GM23338 (cell line): ENCODE measurements at regions not wholly inside any gene's neighbourhood (a gene's known extent, or its start where the extent isn't known, plus 50 kb on each side); places are given as distances from the start of the nearest gene placed in this dataset.

Experiments used
- ATAC-seq: fragments of 200-7000 bp; cut with Tn5 transposase; 3 replicates; pipeline ENCODE4 v1.9.1; 2020
- DNase-seq: peaks from one replicate; pipeline ENCODE4 v3.0.0-alpha.2; 2015; ENCODE audit warnings: low spot score
- H2AFZ ChIP-seq: fragments of 200-600 bp; sonication (generic); 2 replicates; pipeline ENCODE4 v1.8.0; 2016; ENCODE audit warnings: antibody characterized with exemption, mild to moderate bottlenecking, moderate library complexity
- H3F3A ChIP-seq: fragments of 200-600 bp; sonication (generic); replicated peaks from 2 replicates; pipeline ENCODE4 v1.8.0; 2017; ENCODE audit warnings: antibody characterized with exemption, mixed run types, low read depth
- H3K27ac ChIP-seq: fragments of 200-600 bp; sonication (generic); 2 replicates; pipeline ENCODE4 v1.6.1; 2016; ENCODE audit warnings: low read depth
- H3K27me3 ChIP-seq: fragments of 200-600 bp; sonication (generic); 2 replicates; pipeline ENCODE4 v1.8.0; 2016; ENCODE audit warnings: mild to moderate bottlenecking, mixed run types, moderate library complexity; ENCODE audit not compliant: insufficient read depth
- H3K36me3 ChIP-seq: fragments of 200-600 bp; sonication (generic); 2 replicates; pipeline ENCODE4 v1.8.0; 2016; ENCODE audit warnings: mild to moderate bottlenecking; ENCODE audit not compliant: insufficient read depth
- H3K4me1 ChIP-seq: fragments of 200-600 bp; sonication (generic); 2 replicates; pipeline ENCODE4 v1.8.0; 2016; ENCODE audit warnings: mild to moderate bottlenecking, moderate library complexity; ENCODE audit not compliant: insufficient read depth
- H3K4me2 ChIP-seq: fragments of 200-600 bp; sonication (generic); 2 replicates; pipeline ENCODE4 v1.7.1; 2017; ENCODE audit warnings: mixed run types
- H3K4me3 ChIP-seq: fragments of 200-600 bp; sonication (generic); 2 replicates; pipeline ENCODE4 v1.6.1; 2016; ENCODE audit warnings: mixed run types
- H3K79me2 ChIP-seq: fragments of 200-600 bp; sonication (generic); replicated peaks from 2 replicates; pipeline ENCODE4 v1.8.0; 2017; ENCODE audit warnings: mild to moderate bottlenecking; ENCODE audit not compliant: insufficient read depth
- H3K9me2 ChIP-seq: fragments of 200-600 bp; sonication (generic); 2 replicates; pipeline ENCODE4 v1.8.0; 2017; ENCODE audit not compliant: insufficient read depth
- H4K20me1 ChIP-seq: fragments of 200-600 bp; sonication (generic); replicated peaks from 2 replicates; pipeline ENCODE4 v1.8.0; 2017; ENCODE audit warnings: mild to moderate bottlenecking; ENCODE audit not compliant: insufficient read depth
- H3K27ac Mint-ChIP-seq: 2 replicates; pipeline ENCODE4 v1.8.0; 2020; ENCODE audit warnings: inconsistent platforms, mild to moderate bottlenecking, moderate library complexity, mixed read lengths
- H3K27me3 Mint-ChIP-seq: 3 replicates; pipeline ENCODE4 v1.8.0; 2022; ENCODE audit warnings: low read depth, mild to moderate bottlenecking, moderate library complexity, mixed read lengths, inconsistent platforms; ENCODE audit not compliant: insufficient read depth, poor library complexity
- H3K36me3 Mint-ChIP-seq: 3 replicates; pipeline ENCODE4 v1.8.0; 2021; ENCODE audit warnings: low read depth, mild to moderate bottlenecking, inconsistent platforms, moderate library complexity, mixed read lengths
- H3K4me1 Mint-ChIP-seq: 3 replicates; pipeline ENCODE4 v1.8.0; 2020; ENCODE audit warnings: mild to moderate bottlenecking, inconsistent platforms, mixed read lengths
- H3K4me3 Mint-ChIP-seq: 3 replicates; pipeline ENCODE4 v1.8.0; 2021; ENCODE audit warnings: moderate library complexity, mild to moderate bottlenecking, inconsistent platforms, mixed read lengths
- H3K9me3 Mint-ChIP-seq: 3 replicates; pipeline ENCODE4 v1.8.0; 2020; ENCODE audit warnings: moderate library complexity, mild to moderate bottlenecking, inconsistent platforms, mixed read lengths
- CREB1 ChIP-seq: fragments of 250-450 bp; sonication (Bioruptor Pico); IDR thresholded peaks from 2 replicates; pipeline ENCODE4 v1.5.0; 2020; ENCODE audit warnings: low read depth, mild to moderate bottlenecking, moderate library complexity
- ETS1 ChIP-seq: IDR thresholded peaks from 2 replicates; pipeline ENCODE4 v1.6.1; 2016; ENCODE audit warnings: antibody characterized with exemption
- EZH2 ChIP-seq: fragments of 200-600 bp; sonication (generic); IDR thresholded peaks from one replicate; pipeline ENCODE4 v1.8.0; 2017; ENCODE audit warnings: antibody characterized with exemption, mild to moderate bottlenecking, low read depth; ENCODE audit not compliant: unreplicated experiment
- EZH2phosphoT487 ChIP-seq: fragments of 200-600 bp; sonication (generic); IDR thresholded peaks from one replicate; pipeline ENCODE4 v1.8.1; 2018; ENCODE audit warnings: antibody characterized with exemption; ENCODE audit not compliant: unreplicated experiment
- JUNB ChIP-seq: IDR thresholded peaks from one replicate; pipeline ENCODE4 v1.6.1; 2016; ENCODE audit warnings: antibody characterized with exemption; ENCODE audit not compliant: unreplicated experiment
- NANOG ChIP-seq: IDR thresholded peaks from 2 replicates; pipeline ENCODE4 v1.6.1; 2016; ENCODE audit warnings: antibody characterized with exemption, borderline replicate concordance
- POLR2AphosphoS5 ChIP-seq: IDR thresholded peaks from 2 replicates; pipeline ENCODE4 v1.6.1; 2016; ENCODE audit warnings: antibody characterized with exemption, low read depth
- REST ChIP-seq: IDR thresholded peaks from one replicate; pipeline ENCODE4 v1.6.1; 2018; ENCODE audit warnings: antibody characterized with exemption; ENCODE audit not compliant: unreplicated experiment
- STAT1 ChIP-seq: IDR thresholded peaks from one replicate; pipeline ENCODE4 v1.6.1; 2016; ENCODE audit warnings: antibody characterized with exemption; ENCODE audit not compliant: unreplicated experiment
- ZNF114 ChIP-seq: fragments of 250-450 bp; sonication (Bioruptor Pico); IDR thresholded peaks from 2 replicates; pipeline ENCODE4 v1.5.0; 2020; ENCODE audit warnings: mild to moderate bottlenecking, moderate library complexity
- ZNF331 ChIP-seq: fragments of 250-450 bp; sonication (Bioruptor Pico); IDR thresholded peaks from 2 replicates; pipeline ENCODE4 v1.5.0; 2020; ENCODE audit warnings: low read depth, mild to moderate bottlenecking, moderate library complexity
- ZNF462 ChIP-seq: fragments of 250-450 bp; sonication (Bioruptor Pico); IDR thresholded peaks from 2 replicates; pipeline ENCODE4 v1.5.0; 2020; ENCODE audit warnings: mild to moderate bottlenecking, moderate library complexity
- TF ChIP-seq, protein P1 (sequence below), 2 experiments: fragments of 200-600 bp in 1 of 2; sonication (generic) in 1 of 2; conservative IDR thresholded peaks; 2 replicates each; pipeline versions ENCODE4 v1.5.1 to v1.6.1; 2016 to 2017; ENCODE audit warnings: antibody characterized with exemption in 2 of 2, low read depth in 2 of 2, mild to moderate bottlenecking in 2 of 2, moderate library complexity in 1 of 2

DNA sequence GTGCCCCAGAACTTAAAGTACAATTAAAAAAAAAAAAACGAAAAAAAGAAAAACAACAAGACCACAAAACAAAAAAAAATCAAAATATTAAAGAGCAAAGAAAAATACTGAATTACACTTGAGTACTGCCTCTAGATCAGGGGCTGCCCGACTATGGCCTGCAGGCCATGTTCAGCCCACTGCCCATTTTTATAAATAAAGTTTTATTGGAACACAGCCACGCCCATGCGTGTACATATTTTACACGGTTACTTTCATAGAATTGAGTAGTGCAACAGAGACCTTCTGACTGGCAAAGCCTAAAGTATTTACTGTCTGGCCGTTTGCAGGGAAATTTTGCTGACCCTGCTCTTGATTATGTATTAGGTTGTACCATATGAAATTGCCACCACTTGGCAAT, 130.5 kb downstream of the ATXN3L start (continued):
- TF ChIP-seq NANOG = no peak
- TF ChIP-seq CREB1 (CRISPR knock-in tag) = no peak
- TF ChIP-seq STAT1 = no peak

GRCh38 chrX:13188731-13189309, 131.0 kb downstream of the ATXN3L start:
- no peaks in the 10 kb centered on the region for H4K20me1 ChIP-seq
- H3K4me2 ChIP-seq = no peak overlapping the region
- H3K4me3 ChIP-seq = no peak overlapping the region
- H3F3A ChIP-seq = no peaks in the 10 kb centered on the region
- TF ChIP-seq EZH2phosphoT487 = no peak
- no peak for TF ChIP-seq ETS1
- no peak for TF ChIP-seq NANOG
- TF ChIP-seq ZNF462 (CRISPR knock-in tag) = no peak
- TF ChIP-seq STAT1 = no peak
- no peak for TF ChIP-seq JUNB
- TF ChIP-seq POLR2AphosphoS5 = no peak
- TF ChIP-seq, protein P1, sequence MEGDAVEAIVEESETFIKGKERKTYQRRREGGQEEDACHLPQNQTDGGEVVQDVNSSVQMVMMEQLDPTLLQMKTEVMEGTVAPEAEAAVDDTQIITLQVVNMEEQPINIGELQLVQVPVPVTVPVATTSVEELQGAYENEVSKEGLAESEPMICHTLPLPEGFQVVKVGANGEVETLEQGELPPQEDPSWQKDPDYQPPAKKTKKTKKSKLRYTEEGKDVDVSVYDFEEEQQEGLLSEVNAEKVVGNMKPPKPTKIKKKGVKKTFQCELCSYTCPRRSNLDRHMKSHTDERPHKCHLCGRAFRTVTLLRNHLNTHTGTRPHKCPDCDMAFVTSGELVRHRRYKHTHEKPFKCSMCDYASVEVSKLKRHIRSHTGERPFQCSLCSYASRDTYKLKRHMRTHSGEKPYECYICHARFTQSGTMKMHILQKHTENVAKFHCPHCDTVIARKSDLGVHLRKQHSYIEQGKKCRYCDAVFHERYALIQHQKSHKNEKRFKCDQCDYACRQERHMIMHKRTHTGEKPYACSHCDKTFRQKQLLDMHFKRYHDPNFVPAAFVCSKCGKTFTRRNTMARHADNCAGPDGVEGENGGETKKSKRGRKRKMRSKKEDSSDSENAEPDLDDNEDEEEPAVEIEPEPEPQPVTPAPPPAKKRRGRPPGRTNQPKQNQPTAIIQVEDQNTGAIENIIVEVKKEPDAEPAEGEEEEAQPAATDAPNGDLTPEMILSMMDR (conservative IDR thresholded peaks at IDR 0.05; ENCODE audit: low read depth in 2 of 2) = no peak
- TF ChIP-seq ZNF331 = no peak
- TF ChIP-seq EZH2 = no peak
- TF ChIP-seq CREB1 (CRISPR knock-in tag) = no peak
- TF ChIP-seq ZNF114 (CRISPR knock-in tag) = no peak
- TF ChIP-seq REST = no peak
- Mint-ChIP-seq H3K4me3 (no peak overlapping the region), H3K27ac (no peak overlapping the region), H3K27me3 (no peaks in the 10 kb centered on the region), H3K4me1 (no peaks in the 10 kb centered on the region), H3K36me3 (no peaks in the 10 kb centered on the region), H3K9me3 (no peaks in the 10 kb centered on the region)
- no peaks in the 10 kb centered on the region for H3K36me3 ChIP-seq
- no peaks in the 10 kb centered on the region for H3K9me2 ChIP-seq
- H3K27me3 ChIP-seq = no peaks in the 10 kb centered on the region
- no peaks in the 10 kb centered on the region for H3K79me2 ChIP-seq
- ATAC-seq (no peak), DNase-seq (no peak)
- H3K4me1 ChIP-seq = no peaks in the 10 kb centered on the region
- no peak overlapping the region for H3K27ac ChIP-seq
- H2AFZ ChIP-seq = no peak overlapping the region
